GM12864 (cell line): ENCODE measurements at regions not wholly inside any gene's neighbourhood (a gene's known extent, or its start where the extent isn't known, plus 50 kb on each side); places are given as distances from the start of the nearest gene placed in this dataset.

Experiments used
- DNase-seq: peaks from one replicate; pipeline ENCODE4 v3.0.0-alpha.2; 2011; ENCODE audit warnings: low read depth
- H3K4me3 ChIP-seq: 2 replicates; pipeline ENCODE4 v1.5.1; 2011; ENCODE audit warnings: mild to moderate bottlenecking, low read depth, low read length, control low read depth
- CTCF ChIP-seq: IDR thresholded peaks from 2 replicates; pipeline ENCODE4 v1.5.1; 2011; ENCODE audit warnings: low read depth, mild to moderate bottlenecking, moderate library complexity, low read length, control low read depth, inconsistent platforms; ENCODE audit errors: missing control alignments

- TF ChIP-seq CTCF, result no peak
- no peak overlapping the region for H3K4me3 ChIP-seq
- no peak for DNase-seq
Measured at GRCh38 chr4:166519774-166520173, 646.7 kb downstream of the TLL1 start.

GRCh38 chr4:166527500-166527899 is 654.5 kb downstream of the TLL1 start:
- TF ChIP-seq CTCF, result no peak
- DNase-seq, result no peak
- no peak overlapping the region for H3K4me3 ChIP-seq

GRCh38 chr4:166531703-166532102 is 658.7 kb downstream of the TLL1 start:
- no peak for DNase-seq
- no peak overlapping the region for H3K4me3 ChIP-seq
- TF ChIP-seq CTCF, result no peak

GRCh38 chr4:166535865-166536264 is 662.8 kb downstream of the TLL1 start:
- no peak for DNase-seq
- no peak overlapping the region for H3K4me3 ChIP-seq
- TF ChIP-seq CTCF, result no peak

- H3K4me3 ChIP-seq, result no peak overlapping the region
- no peak for TF ChIP-seq CTCF
- no peak for DNase-seq
Measured at GRCh38 chr4:166538491-166539005, 665.5 kb downstream of the TLL1 start.

- no peak for DNase-seq
- TF ChIP-seq CTCF, result no peak
- H3K4me3 ChIP-seq, result no peak overlapping the region
Measured at GRCh38 chr4:166546009-166546408, 673.0 kb downstream of the TLL1 start.

- TF ChIP-seq CTCF, result no peak
Measured at GRCh38 chr4:166577639-166578038, 656.7 kb downstream of the SPOCK3 start.

More at GRCh38 chr4:166577639-166578038, 656.7 kb downstream of the SPOCK3 start:
- DNase-seq, result no peak
- H3K4me3 ChIP-seq, result no peak overlapping the region
